ENCODE measurements at regions not wholly inside any gene's neighbourhood (a gene's known extent, or its start where the extent isn't known, plus 50 kb on each side); places are given as distances from the start of the nearest gene placed in this dataset.

GRCh38 chrX:35150052-35150451, 207.5 kb downstream of the FAM47B start:
- no peaks in the 10 kb centered on the region for H3K79me2 ChIP-seq (ENCODE audit: insufficient read depth, low read length)

GRCh38 chrX:35150642-35151239, 208.1 kb downstream of the FAM47B start:
- CTCF ChIA-PET, result no interaction called here
- H3K79me2 ChIP-seq (ENCODE audit: insufficient read depth, low read length), result no peaks in the 10 kb centered on the region
- ATAC-seq, result no peak
- RAD21 ChIA-PET (ENCODE audit: low non-redundant PET in 1 of 2, low total read pairs in 2 of 2, uncharacterized antibody in 2 of 2, unreplicated experiment in 2 of 2), result no interaction called here
- H2AFZ ChIP-seq (ENCODE audit: low read depth, low read length, poor library complexity, severe bottlenecking), result no peak overlapping the region
- POLR2A ChIA-PET, result no interaction called here
- H3K27me3 ChIP-seq (ENCODE audit: insufficient read depth, low read length), result no peaks in the 10 kb centered on the region
- intact Hi-C loops (cut with micrococcal nuclease), result no loop called here
- no peaks in the 10 kb centered on the region for H4K20me1 ChIP-seq (ENCODE audit: insufficient read depth)
- H3K4me1 ChIP-seq (ENCODE audit: control insufficient read depth in 1 of 2, insufficient read depth in 2 of 2, low read length in 2 of 2), result no peaks in the 10 kb centered on the region
- no peak for DNase-seq (ENCODE audit: low read depth, low spot score)
- TF ChIP-seq TCF7L2 (IDR thresholded peaks at IDR 0.05; ENCODE audit: borderline replicate concordance, extremely low read depth, insufficient read depth, insufficient read length), result no peak
- no peak for TF ChIP-seq REST (IDR thresholded peaks at IDR 0.05; ENCODE audit: low read depth)
- no peak for TF ChIP-seq SRF (IDR thresholded peaks at IDR 0.05; ENCODE audit: low read depth)
- no peak for TF ChIP-seq POLR2AphosphoS5 (IDR thresholded peaks at IDR 0.05; ENCODE audit: low read depth, low read length)
- no peak for TF ChIP-seq EZH2phosphoT487 (IDR thresholded peaks at IDR 0.05; ENCODE audit: borderline replicate concordance)
- TF ChIP-seq JUND (IDR thresholded peaks at IDR 0.05), result no peak
- TF ChIP-seq ZFX (IDR thresholded peaks at IDR 0.05), result no peak
- no peak for TF ChIP-seq SIN3A (IDR thresholded peaks at IDR 0.05; ENCODE audit: low read depth)
- BruUV-seq (replicated peaks), result no TSS peak
- no peak overlapping the region for H3K9ac ChIP-seq (ENCODE audit: low read length)
- H3K4me2 ChIP-seq (ENCODE audit: low read length), result no peak overlapping the region
- H3K4me3 ChIP-seq (replicated peaks in 1 of 2; ENCODE audit: low read depth in 1 of 2, low read length in 2 of 2), result no peak overlapping the region
- no peaks in the 10 kb centered on the region for H3K9me2 ChIP-seq (ENCODE audit: insufficient read depth)
- no peaks in the 10 kb centered on the region for H3K9me3 ChIP-seq (ENCODE audit: control insufficient read depth in 1 of 2, insufficient read depth in 1 of 2, low read depth in 1 of 2, low read length in 2 of 2)
- no peak overlapping the region for H3K27ac ChIP-seq (ENCODE audit: low read depth, low read length)
- no peaks in the 10 kb centered on the region for H3K36me3 ChIP-seq (ENCODE audit: control insufficient read depth in 1 of 2, insufficient read depth in 2 of 2, low read length in 2 of 2)

More at GRCh38 chrX:35150052-35150451, 207.5 kb downstream of the FAM47B start:
- ChIA-PET CTCF (no interaction called here), POLR2A (no interaction called here), RAD21 (ENCODE audit: low non-redundant PET in 1 of 2, low total read pairs in 2 of 2, uncharacterized antibody in 2 of 2, unreplicated experiment in 2 of 2) (no interaction called here)
- no peaks in the 10 kb centered on the region for H3K4me1 ChIP-seq (ENCODE audit: control insufficient read depth in 1 of 2, insufficient read depth in 2 of 2, low read length in 2 of 2)
- H4K20me1 ChIP-seq (ENCODE audit: insufficient read depth), result no peaks in the 10 kb centered on the region
- no peak overlapping the region for H3K4me2 ChIP-seq (ENCODE audit: low read length)
- H2AFZ ChIP-seq (ENCODE audit: low read depth, low read length, poor library complexity, severe bottlenecking), result no peak overlapping the region
- no peak for DNase-seq (ENCODE audit: low read depth, low spot score)
- intact Hi-C loops (cut with micrococcal nuclease), result no loop called here
- H3K36me3 ChIP-seq (ENCODE audit: control insufficient read depth in 1 of 2, insufficient read depth in 2 of 2, low read length in 2 of 2), result no peaks in the 10 kb centered on the region
- ATAC-seq, result no peak
- H3K9me3 ChIP-seq (ENCODE audit: control insufficient read depth in 1 of 2, insufficient read depth in 1 of 2, low read depth in 1 of 2, low read length in 2 of 2), result no peaks in the 10 kb centered on the region
- H3K9me2 ChIP-seq (ENCODE audit: insufficient read depth), result no peaks in the 10 kb centered on the region
- no peak overlapping the region for H3K4me3 ChIP-seq (replicated peaks in 1 of 2; ENCODE audit: low read depth in 1 of 2, low read length in 2 of 2)
- H3K27ac ChIP-seq (ENCODE audit: low read depth, low read length), result no peak overlapping the region
- TF ChIP-seq SP1 (IDR thresholded peaks at IDR 0.05; ENCODE audit: low read depth), result no peak
- TF ChIP-seq ELF1 (IDR thresholded peaks at IDR 0.05; ENCODE audit: borderline replicate concordance, low read depth), result no peak
- TF ChIP-seq POLR2A (IDR thresholded peaks at IDR 0.05; ENCODE audit: borderline replicate concordance, extremely low read depth, insufficient read depth, insufficient read length), result no peak
- TF ChIP-seq CTCF (IDR thresholded peaks at IDR 0.05 in 2 of 3, conservative IDR thresholded peaks at IDR 0.05 in 1 of 3; ENCODE audit: borderline replicate concordance in 1 of 3, insufficient read depth in 1 of 3, low read depth in 2 of 3, low read length in 2 of 3), result no peak
- TF ChIP-seq ZFX (IDR thresholded peaks at IDR 0.05), result no peak
- no peak for TF ChIP-seq ZNF274 (IDR thresholded peaks at IDR 0.05; ENCODE audit: low read depth, low read length)
- H3K27me3 ChIP-seq (ENCODE audit: insufficient read depth, low read length), result no peaks in the 10 kb centered on the region
- BruUV-seq (replicated peaks), result no TSS peak
- H3K9ac ChIP-seq (ENCODE audit: low read length), result no peak overlapping the region

Measured in HCT116 (cell line).